ENCODE measurements at regions not wholly inside any gene's neighbourhood (a gene's known extent, or its start where the extent isn't known, plus 50 kb on each side); places are given as distances from the start of the nearest gene placed in this dataset.

DNA sequence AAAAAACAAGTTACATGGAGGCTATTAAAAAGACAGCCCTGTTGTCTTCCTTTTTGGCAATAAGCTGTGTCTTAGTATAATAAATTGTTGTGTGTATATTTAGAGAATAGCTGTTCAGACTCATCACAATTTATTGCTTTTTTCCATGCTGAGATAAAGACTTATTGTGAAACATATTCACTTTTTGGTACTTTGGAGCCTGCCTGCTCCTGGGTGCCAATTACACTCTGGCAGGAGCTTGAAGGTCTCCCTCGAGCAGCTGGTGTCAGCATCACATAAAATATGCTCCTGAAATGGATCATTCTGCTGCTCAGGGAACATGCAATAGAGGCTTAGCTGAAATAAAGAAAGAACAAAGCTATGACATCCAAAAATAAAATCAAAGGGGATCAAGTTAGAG is 211.6 kb upstream of the DKK2 start:
- TF ChIP-seq, protein P1, sequence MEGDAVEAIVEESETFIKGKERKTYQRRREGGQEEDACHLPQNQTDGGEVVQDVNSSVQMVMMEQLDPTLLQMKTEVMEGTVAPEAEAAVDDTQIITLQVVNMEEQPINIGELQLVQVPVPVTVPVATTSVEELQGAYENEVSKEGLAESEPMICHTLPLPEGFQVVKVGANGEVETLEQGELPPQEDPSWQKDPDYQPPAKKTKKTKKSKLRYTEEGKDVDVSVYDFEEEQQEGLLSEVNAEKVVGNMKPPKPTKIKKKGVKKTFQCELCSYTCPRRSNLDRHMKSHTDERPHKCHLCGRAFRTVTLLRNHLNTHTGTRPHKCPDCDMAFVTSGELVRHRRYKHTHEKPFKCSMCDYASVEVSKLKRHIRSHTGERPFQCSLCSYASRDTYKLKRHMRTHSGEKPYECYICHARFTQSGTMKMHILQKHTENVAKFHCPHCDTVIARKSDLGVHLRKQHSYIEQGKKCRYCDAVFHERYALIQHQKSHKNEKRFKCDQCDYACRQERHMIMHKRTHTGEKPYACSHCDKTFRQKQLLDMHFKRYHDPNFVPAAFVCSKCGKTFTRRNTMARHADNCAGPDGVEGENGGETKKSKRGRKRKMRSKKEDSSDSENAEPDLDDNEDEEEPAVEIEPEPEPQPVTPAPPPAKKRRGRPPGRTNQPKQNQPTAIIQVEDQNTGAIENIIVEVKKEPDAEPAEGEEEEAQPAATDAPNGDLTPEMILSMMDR (IDR thresholded peaks at IDR 0.05; ENCODE audit: poor library complexity, severe bottlenecking): no peak
- no peak overlapping the region for H3K27ac ChIP-seq (ENCODE audit: poor library complexity, severe bottlenecking)
- ATAC-seq (ENCODE audit: low read depth) (no peak), DNase-seq (ENCODE audit: low spot score) (no peak)
- no peak overlapping the region for H3K4me3 ChIP-seq (ENCODE audit: severe bottlenecking)
- no peaks in the 10 kb centered on the region for H3K4me1 ChIP-seq (ENCODE audit: insufficient read depth, poor library complexity, severe bottlenecking)
- no peaks in the 10 kb centered on the region for H3K27me3 ChIP-seq (ENCODE audit: insufficient read depth, poor library complexity, severe bottlenecking)
- H3K36me3 ChIP-seq (ENCODE audit: low read depth): no peaks in the 10 kb centered on the region
- no peaks in the 10 kb centered on the region for H3K9me3 ChIP-seq (ENCODE audit: severe bottlenecking)

DNA sequence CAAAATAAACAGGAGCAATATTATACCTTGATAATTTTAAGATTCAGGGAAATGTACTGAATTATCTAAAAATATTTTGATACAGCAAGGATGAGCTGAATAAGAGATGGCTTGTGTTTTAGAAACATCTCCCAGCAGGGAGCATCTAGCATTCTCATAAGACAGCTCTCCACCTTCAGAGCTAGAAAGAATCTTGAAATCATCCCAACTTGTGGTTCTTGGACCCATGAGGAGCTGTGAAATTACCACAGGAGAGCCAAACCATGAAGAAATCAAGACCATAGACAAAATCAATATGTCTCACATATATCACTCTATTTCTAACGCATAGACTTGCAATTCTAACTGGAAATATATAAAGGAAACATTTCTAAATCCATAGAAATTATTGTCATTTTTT is 210.6 kb upstream of the DKK2 start:
- Histone ChIP-seq H3K9me3 (ENCODE audit: severe bottlenecking) (no peaks in the 10 kb centered on the region), H3K36me3 (ENCODE audit: low read depth) (no peaks in the 10 kb centered on the region), H3K27ac (ENCODE audit: poor library complexity, severe bottlenecking) (no peak overlapping the region), H3K4me1 (ENCODE audit: insufficient read depth, poor library complexity, severe bottlenecking) (no peaks in the 10 kb centered on the region), H3K27me3 (ENCODE audit: insufficient read depth, poor library complexity, severe bottlenecking) (no peaks in the 10 kb centered on the region), H3K4me3 (ENCODE audit: severe bottlenecking) (no peak overlapping the region)
- no peak for ATAC-seq (ENCODE audit: low read depth)
- DNase-seq (ENCODE audit: low spot score): no peak
- TF ChIP-seq, protein P1 (IDR thresholded peaks at IDR 0.05; ENCODE audit: poor library complexity, severe bottlenecking): no peak

DNA sequence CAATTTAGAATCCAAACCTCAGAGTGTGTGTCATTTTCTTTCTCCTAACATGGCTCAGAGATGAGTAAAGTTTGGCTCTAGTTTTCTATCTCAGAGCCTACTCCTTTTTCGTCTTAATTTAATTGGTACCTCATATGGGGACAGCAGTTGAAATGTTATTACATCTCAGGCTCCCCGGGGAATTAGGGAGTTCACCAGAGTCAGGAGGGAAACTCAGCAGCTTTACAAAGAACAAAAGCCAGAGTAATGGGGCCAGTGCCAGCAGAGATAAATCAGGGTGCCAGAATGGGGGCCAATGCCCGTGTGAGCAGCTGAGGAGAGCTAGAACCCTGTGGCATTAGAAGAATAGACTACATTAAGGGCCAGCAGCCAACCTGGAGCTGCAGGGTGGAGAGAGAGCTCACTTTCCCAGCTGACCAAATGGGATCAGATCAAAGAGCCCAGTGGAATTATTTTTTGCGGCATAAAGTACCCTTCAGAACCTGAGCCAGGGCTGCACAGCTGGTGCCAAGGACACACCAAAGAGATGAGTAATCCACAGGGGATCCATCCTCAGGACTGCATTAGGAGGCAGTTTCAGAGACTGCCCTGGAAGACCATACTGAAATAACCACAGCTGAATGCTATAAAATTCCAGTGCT is 207.1 kb upstream of the DKK2 start:
- ATAC-seq (ENCODE audit: low read depth): peak; percentile 36; the same call in 1 of the 3 replicates
- H3K4me3 ChIP-seq (ENCODE audit: severe bottlenecking): no peak overlapping the region
- DNase-seq (ENCODE audit: low spot score): no peak
- H3K27ac ChIP-seq (ENCODE audit: poor library complexity, severe bottlenecking): no peak overlapping the region
- TF ChIP-seq, protein P1 (IDR thresholded peaks at IDR 0.05; ENCODE audit: poor library complexity, severe bottlenecking): no peak
- H3K9me3 ChIP-seq (ENCODE audit: severe bottlenecking): no peaks in the 10 kb centered on the region
- no peaks in the 10 kb centered on the region for H3K27me3 ChIP-seq (ENCODE audit: insufficient read depth, poor library complexity, severe bottlenecking)
- no peaks in the 10 kb centered on the region for H3K36me3 ChIP-seq (ENCODE audit: low read depth)
- no peaks in the 10 kb centered on the region for H3K4me1 ChIP-seq (ENCODE audit: insufficient read depth, poor library complexity, severe bottlenecking)

DNA sequence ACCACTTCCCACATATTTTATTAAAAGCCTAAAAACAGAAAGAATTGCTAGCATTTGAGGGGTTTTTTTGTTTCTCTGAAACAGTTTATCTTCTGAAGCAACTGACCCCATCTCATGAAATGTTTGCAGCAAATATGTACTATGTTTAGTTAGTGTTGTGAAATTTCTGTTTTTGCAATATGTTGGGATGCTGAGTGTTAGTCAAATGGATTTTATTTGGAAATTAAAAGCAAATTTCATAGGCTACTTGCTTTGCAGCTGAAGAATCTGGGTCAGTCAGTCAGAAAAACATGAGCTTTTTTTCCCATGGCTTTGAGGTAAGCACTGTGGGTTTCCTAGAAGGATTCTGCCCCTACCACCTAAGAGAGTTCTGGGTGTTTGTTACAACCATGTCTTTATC is 184.9 kb upstream of the DKK2 start:
- no peak overlapping the region for H3K27ac ChIP-seq (ENCODE audit: poor library complexity, severe bottlenecking)
- no peaks in the 10 kb centered on the region for H3K27me3 ChIP-seq (ENCODE audit: insufficient read depth, poor library complexity, severe bottlenecking)
- H3K4me3 ChIP-seq (ENCODE audit: severe bottlenecking): no peak overlapping the region
- TF ChIP-seq, protein P1 (IDR thresholded peaks at IDR 0.05; ENCODE audit: poor library complexity, severe bottlenecking): no peak
- ATAC-seq (ENCODE audit: low read depth) (no peak), DNase-seq (ENCODE audit: low spot score) (no peak)
- no peaks in the 10 kb centered on the region for H3K4me1 ChIP-seq (ENCODE audit: insufficient read depth, poor library complexity, severe bottlenecking)
- no peaks in the 10 kb centered on the region for H3K36me3 ChIP-seq (ENCODE audit: low read depth)
- no peaks in the 10 kb centered on the region for H3K9me3 ChIP-seq (ENCODE audit: severe bottlenecking)

DNA sequence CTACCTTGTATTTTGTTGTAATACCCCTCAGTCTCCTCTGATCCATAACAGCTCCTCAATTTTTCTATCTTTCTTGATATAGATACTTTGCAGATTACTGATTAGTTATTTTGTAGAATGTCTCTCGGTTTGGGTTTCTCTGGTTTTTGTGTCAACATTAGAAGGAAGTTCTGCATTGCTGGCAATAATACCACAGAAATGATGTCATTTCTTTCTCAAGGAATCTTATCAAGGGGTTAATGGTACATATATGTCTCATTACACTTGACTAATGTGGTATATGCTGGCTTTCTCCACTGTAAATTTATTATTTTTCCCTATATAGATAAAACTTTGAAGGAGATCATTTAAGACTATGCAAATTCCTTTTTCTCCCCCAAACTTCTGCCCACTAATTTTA is 183.6 kb upstream of the DKK2 start:
- Histone ChIP-seq H3K4me1 (ENCODE audit: insufficient read depth, poor library complexity, severe bottlenecking) (no peaks in the 10 kb centered on the region), H3K9me3 (ENCODE audit: severe bottlenecking) (no peaks in the 10 kb centered on the region), H3K36me3 (ENCODE audit: low read depth) (no peaks in the 10 kb centered on the region), H3K27ac (ENCODE audit: poor library complexity, severe bottlenecking) (no peak overlapping the region), H3K4me3 (ENCODE audit: severe bottlenecking) (no peak overlapping the region), H3K27me3 (ENCODE audit: insufficient read depth, poor library complexity, severe bottlenecking) (no peaks in the 10 kb centered on the region)
- ATAC-seq (ENCODE audit: low read depth): no peak
- no peak for DNase-seq (ENCODE audit: low spot score)
- TF ChIP-seq, protein P1 (IDR thresholded peaks at IDR 0.05; ENCODE audit: poor library complexity, severe bottlenecking): no peak

Data from RWPE2 (cell line).